Neural crest cell (in vitro differentiated cells): ENCODE measurements at regions not wholly inside any gene's neighbourhood (a gene's known extent, or its start where the extent isn't known, plus 50 kb on each side); places are given as distances from the start of the nearest gene placed in this dataset.

Experiments used
- DNase-seq: peaks from one replicate; pipeline ENCODE4 v3.0.0; 2021; ENCODE audit warnings: low read depth, mixed read lengths, low spot score
- H3K27ac Mint-ChIP-seq: one replicate; pipeline ENCODE4 v1.8.0; 2021; ENCODE audit warnings: mild to moderate bottlenecking, mixed read lengths; ENCODE audit not compliant: unreplicated experiment
- H3K27me3 Mint-ChIP-seq: 2 replicates; pipeline ENCODE4 v1.8.0; 2021; ENCODE audit warnings: low read depth, mild to moderate bottlenecking, mixed read lengths
- H3K36me3 Mint-ChIP-seq: 2 replicates; pipeline ENCODE4 v1.8.0; 2021; ENCODE audit warnings: low read depth, mild to moderate bottlenecking, mixed read lengths
- H3K4me1 Mint-ChIP-seq: 2 replicates; pipeline ENCODE4 v1.8.0; 2021; ENCODE audit warnings: mixed read lengths
- H3K4me3 Mint-ChIP-seq: one replicate; pipeline ENCODE4 v1.8.0; 2021; ENCODE audit warnings: mild to moderate bottlenecking, mixed read lengths
- H3K9me3 Mint-ChIP-seq: 2 replicates; pipeline ENCODE4 v1.8.0; 2021; ENCODE audit warnings: mixed read lengths
- CTCF ChIP-seq: fragments of 200-600 bp; sonication (generic); conservative IDR thresholded peaks from 2 replicates; pipeline ENCODE4 v1.5.0; 2021; ENCODE audit warnings: antibody characterized with exemption, mild to moderate bottlenecking

GRCh38 chr3:67291287-67292252 is 293.5 kb downstream of the KBTBD8 start:
- H3K9me3 Mint-ChIP-seq = no peaks in the 10 kb centered on the region
- no peaks in the 10 kb centered on the region for H3K27me3 Mint-ChIP-seq
- DNase-seq = no peak
- no peak overlapping the region for H3K27ac Mint-ChIP-seq
- no peak overlapping the region for H3K4me3 Mint-ChIP-seq
- peaks cover 4% of the 10 kb centered on the region for H3K4me1 Mint-ChIP-seq
- no peak for TF ChIP-seq CTCF
- H3K36me3 Mint-ChIP-seq = no peaks in the 10 kb centered on the region

- Mint-ChIP-seq H3K36me3 (no peaks in the 10 kb centered on the region), H3K27me3 (no peaks in the 10 kb centered on the region), H3K4me3 (no peak overlapping the region), H3K27ac (no peak overlapping the region), H3K4me1 (peaks cover 4% of the 10 kb centered on the region), H3K9me3 (no peaks in the 10 kb centered on the region)
- no peak for DNase-seq
- no peak for TF ChIP-seq CTCF
Measured at GRCh38 chr3:67292356-67293121, 294.4 kb downstream of the KBTBD8 start.

DNA sequence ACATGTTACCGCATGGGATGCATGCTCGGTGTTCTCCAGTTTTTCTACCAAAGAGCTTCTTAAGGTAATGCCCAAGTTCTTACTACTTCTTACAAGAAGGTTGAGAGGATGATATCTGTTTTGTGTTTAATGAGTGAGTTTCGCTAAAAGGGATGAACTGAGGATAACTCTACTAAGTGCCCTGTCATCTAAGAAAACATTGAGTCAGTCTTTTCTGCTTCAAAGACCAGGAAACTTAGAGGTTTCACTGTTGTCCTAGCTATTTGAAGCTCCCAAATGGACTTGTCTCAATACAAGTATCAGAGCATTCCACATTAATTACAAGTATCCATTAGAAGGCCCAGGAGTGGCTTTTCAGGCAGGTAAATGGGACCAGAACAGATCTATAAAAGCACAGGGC is 296.2 kb downstream of the KBTBD8 start:
- Mint-ChIP-seq H3K27me3 (no peaks in the 10 kb centered on the region), H3K4me3 (no peak overlapping the region), H3K4me1 (peaks cover 4% of the 10 kb centered on the region), H3K27ac (no peak overlapping the region), H3K36me3 (no peaks in the 10 kb centered on the region), H3K9me3 (no peaks in the 10 kb centered on the region)
- TF ChIP-seq CTCF = no peak
- DNase-seq = no peak

GRCh38 chr3:67296039-67296892 is 298.2 kb downstream of the KBTBD8 start:
- DNase-seq = no peak
- Mint-ChIP-seq H3K27ac (no peak overlapping the region), H3K4me1 (peaks cover 4% of the 10 kb centered on the region), H3K27me3 (no peaks in the 10 kb centered on the region), H3K36me3 (no peaks in the 10 kb centered on the region), H3K4me3 (no peak overlapping the region), H3K9me3 (no peaks in the 10 kb centered on the region)
- TF ChIP-seq CTCF = no peak

- peaks cover 8% of the 10 kb centered on the region for H3K4me1 Mint-ChIP-seq
- H3K4me3 Mint-ChIP-seq = no peak overlapping the region
- no peaks in the 10 kb centered on the region for H3K9me3 Mint-ChIP-seq
- TF ChIP-seq CTCF = no peak
- DNase-seq = no peak
- no peaks in the 10 kb centered on the region for H3K36me3 Mint-ChIP-seq
- H3K27me3 Mint-ChIP-seq = no peaks in the 10 kb centered on the region
- no peak overlapping the region for H3K27ac Mint-ChIP-seq
Measured at GRCh38 chr3:67297715-67298475, 299.8 kb downstream of the KBTBD8 start.
